ENCODE measurements at regions not wholly inside any gene's neighbourhood (a gene's known extent, or its start where the extent isn't known, plus 50 kb on each side); places are given as distances from the start of the nearest gene placed in this dataset.
"Not testable (repeated sequence)": the region's sequence is repeated elsewhere in the genome, so short reads cannot be mapped to it uniquely, and the experiment has no call there.

- no peak for DNase-seq
These were observed 90.6 kb downstream of the CRYGS start for GRCh38 chr3:186453531-186453930.

- DNase-seq, result no peak
These were observed 90.5 kb upstream of the DGKG start for GRCh38 chr3:186452517-186452916.

GRCh38 chr3:186451371-186451770 is 89.3 kb upstream of the DGKG start:
- DNase-seq, result no peak

DNA sequence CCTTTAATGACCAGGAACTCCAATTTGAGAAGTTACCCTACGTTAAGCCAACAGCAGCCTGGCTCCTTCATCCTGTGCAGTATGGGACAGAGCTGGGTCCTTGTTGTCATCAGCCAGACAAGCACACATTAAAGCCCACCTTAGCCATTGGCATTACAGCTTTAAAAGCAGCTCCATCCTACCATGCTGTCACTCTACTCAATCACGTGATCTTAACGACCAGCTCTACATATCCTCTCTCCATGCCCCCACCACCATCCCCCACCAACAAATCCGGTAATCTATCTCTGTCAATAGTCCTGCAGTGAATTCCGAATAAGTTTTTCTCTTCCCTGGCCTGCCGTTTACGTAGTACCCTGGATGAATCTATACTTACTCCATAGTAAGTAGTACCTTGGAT is 82.9 kb upstream of the DGKG start:
- no peak for DNase-seq

DNA sequence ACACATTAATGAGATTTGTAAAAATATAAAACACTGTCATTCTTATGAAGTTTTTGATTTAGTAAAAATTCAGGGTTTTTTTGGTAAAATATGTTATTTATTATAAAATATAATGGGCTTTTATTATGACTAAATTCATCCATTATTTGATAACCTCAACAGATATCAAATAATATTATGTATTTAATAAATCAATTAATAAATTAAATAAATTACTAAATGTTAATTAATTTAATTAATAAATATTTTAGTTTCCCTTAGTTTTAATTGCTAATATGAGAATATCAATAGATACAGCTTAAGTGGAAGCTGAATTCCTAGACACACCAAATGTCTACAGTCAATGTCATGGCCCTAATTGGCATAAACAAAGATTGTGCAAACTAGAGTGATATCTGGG is 82.3 kb upstream of the DGKG start:
- no peak for DNase-seq

DNA sequence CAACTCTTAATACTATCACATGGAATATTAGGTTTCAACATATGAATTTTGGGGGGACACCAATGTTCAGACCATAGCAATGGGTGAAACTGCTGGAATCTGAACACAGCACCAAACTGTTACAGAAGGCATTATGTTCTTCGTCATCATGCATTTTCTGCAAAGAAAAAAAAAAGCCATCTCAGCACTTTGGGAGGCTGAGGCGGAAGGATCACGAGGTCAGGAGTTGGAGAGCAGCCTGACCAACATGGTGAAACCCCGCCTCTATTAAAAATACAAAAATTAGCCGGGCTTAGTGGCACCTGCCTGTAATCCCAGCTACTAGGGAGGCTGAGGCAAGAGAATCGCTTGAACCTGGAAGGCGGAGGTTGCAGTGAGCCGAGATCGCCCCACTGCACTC is 80.9 kb upstream of the DGKG start:
- DNase-seq, result not testable (repeated sequence)

DNA sequence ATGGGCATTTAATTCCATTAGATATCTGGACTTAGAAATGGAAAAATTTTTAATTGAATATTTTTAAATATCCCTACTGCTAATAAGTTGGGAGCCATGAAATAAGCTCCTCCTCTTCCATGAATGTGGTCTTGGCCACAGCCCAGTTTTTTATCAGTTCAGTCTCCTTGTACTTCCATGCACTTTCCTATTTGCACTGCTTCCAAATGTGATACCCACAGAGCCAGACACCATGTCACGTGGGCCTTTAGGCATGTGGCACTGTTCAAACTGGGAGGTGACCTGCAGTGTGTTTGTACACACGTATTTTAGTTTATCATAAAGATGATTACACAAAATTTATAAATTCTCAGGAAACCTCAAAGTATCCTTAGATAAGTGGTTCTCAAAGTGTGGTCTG is 80.1 kb upstream of the DGKG start:
- DNase-seq, result no peak

DNA sequence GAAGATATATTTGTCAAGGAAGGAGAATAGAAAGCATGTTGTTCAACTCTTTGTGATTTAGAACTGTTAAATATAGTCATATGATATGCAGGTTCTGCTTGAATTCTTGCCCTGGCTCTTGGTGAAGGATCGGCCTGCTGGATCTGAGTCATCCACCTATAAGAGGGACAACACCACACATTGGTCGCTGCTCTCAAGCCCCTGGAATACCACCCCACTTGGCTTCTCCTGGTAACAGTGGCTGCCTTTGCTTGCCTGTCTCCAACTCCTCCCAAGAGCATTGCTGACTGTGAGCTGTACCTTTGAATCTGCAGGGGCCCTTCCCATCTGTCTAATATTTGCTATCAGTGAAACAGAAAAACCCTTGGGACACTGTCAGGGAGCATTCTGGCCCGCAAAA is 78.9 kb upstream of the DGKG start:
- no peak for DNase-seq

- DNase-seq, result no peak
These were observed 77.7 kb upstream of the DGKG start for GRCh38 chr3:186439725-186440124.

- not testable (repeated sequence) for DNase-seq
These were observed 73.3 kb upstream of the DGKG start for GRCh38 chr3:186435332-186435731.

- DNase-seq, result no peak
These were observed 71.1 kb upstream of the DGKG start for GRCh38 chr3:186432944-186433732.

DNA sequence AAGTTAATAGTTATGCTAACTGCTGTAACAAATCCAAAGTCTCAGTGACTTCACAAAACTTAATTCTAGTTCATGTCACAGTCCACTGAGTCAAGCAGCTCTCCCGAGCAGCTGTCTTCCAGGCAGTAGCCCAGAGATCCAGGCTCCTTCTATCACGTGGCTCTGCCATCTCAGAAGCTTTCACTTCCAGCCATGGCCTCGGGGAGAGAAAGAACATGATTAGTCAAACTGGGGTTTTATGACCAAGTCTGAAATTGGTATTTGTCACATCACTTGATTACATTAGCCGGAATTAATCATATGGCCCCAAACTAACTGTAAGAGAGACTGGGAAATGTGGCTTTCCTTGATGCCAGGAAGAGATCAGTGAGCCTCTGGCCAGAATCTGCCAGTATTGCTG is 70.2 kb upstream of the DGKG start:
- DNase-seq, result no peak

DNA sequence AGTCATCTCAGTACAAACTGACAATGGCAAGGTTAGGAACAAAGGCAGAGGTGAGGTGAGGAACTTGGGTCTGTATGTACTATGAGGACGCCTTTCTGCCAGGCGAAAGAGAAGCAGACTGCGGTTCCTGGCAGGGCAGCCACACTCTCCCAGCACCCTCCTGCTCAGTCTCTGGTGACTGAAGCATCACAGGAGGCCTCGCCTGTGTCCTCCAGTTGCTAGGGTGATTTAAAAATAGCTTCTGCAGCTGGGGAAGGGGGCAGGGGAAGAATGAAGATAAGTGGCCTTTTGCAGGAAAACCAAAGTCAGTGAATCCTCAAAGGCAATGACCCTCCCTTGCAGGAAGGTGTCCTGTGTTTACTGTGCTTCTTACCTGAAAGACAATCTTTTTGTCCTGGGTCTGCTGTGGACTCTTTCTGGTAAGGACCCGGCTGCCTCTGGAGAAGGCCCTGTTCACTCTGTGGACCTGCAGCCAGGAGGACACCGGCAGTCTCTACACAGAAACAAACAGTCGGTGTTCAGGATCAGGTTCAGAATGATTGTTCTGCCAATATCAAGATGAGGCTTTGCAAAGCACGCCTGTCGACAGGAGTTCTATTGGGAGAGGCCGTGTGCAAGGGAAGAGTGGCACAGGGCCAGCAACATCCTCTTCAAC is 65.7 kb upstream of the DGKG start:
- no peak for DNase-seq

DNA sequence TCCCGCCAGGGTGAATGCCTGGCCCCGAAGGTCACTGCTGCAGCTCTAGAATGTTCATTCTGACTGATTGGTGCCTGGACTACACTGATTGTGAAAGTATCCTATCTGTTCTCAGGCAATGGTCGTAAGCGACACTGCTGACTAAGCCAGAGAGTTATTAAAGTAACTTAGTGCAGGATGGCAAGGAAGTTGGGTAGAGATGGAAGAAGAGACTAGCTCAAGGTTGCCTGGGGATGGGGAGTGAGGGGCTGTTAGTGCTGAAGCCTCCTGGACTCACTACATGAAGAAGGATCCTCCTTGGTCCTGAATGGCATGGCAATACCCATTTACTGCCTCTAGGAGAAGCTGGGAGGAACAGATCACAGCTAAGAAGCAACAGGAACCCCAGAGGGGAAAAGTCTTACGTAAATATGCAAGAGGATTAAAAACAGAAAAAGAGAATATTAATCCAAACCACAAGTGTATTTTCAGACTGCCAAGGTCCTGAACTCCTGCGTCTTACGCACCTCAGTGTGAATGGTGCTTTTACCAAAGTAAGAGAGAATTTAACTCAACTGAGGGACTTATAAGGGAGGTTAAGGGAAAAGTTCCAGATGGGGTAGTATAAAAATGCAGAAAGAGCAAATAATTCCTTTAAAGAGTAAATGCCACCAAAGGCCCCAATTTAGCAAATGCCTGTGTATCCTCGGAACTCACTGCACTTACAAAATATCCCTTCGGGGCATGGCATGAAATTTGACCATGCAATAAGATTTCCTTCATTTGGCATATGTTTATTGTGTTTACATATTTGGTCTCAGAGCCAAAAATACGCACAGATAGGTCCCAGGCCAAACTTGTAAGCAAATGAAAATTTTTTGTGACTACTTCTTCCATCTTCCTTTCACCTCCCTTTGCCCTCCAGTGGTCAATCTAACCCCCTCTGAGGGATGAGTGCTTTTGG is 64.0 kb upstream of the DGKG start:
- peak; percentile 43 to 68 for DNase-seq

DNA sequence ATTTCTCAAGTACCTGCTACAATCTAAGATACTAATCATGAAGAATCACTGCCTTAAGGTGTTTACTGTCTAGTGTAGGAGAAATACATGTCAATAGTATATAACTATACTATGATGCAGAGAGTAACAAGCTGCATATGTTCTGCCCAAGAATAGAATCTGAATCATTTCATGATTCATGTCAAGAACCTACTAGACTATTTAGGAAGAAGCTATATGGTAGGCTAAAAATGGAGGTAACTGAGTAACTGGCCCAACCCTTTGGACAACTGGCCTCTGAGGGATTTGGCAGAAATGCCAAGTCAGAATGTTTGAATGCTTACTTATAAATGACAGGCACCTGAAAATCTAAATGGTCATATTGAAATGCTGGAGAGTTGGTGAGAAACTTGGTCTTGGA is 59.9 kb upstream of the DGKG start:
- no peak for DNase-seq

DNA sequence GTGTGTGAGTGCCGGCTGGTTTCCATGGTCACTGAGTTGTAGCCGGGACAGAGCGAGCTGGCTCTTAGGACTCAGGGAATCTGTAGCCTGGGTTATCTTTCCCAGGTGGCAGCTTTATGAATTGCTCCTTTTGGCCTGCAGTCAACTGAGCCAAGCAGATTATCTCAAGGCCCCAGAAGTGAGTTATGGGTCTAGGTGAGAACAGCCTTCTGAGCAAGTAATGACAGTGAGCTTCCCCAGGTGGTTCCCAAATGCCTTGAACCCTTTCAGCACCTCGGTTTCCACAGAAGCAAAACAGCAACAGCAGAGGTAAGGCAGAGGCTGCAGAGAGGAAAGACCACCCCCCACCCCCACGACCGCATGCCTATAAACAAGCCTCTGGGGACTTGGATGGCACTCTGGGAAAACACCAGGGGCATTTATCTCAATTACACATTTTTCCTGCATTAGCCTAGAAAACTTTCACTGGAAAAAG is 56.7 kb upstream of the DGKG start:
- no peak for DNase-seq

GRCh38 chr3:186417791-186418190 is 55.8 kb upstream of the DGKG start:
- no peak for DNase-seq

DNA sequence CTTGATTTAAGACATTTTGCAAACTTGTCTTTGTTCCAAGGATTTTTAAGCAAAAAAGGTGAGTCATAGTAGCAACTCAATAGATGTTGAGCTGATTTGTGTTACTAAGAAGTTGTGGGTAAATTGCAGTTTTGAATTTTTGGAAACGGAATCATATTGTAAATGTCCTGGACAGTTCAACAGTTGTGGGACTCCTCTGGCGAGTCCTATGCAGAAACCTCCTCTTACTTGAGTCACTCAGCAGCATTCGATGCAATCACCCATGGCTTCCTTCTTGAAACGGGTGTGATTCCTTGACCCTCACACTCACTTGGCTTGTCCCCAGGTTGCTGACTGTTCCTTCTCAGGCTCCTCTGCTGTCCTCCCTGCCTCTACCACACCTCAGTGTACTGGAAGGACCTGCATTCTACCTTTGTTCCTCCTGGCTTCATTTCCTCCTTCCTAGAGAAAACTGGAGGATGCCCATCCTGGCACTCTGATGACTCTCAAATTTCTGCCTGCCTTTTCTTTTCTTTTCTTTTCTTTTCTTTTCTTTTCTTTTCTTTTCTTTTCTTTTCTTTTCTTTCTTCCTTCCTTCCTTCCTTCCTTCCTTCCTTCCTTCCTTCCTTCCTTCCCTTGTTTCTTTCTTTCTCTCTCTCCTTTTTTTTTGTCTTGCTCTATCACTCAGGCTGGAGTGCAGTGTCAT is 52.8 kb upstream of the DGKG start:
- DNase-seq, result no peak

DNA sequence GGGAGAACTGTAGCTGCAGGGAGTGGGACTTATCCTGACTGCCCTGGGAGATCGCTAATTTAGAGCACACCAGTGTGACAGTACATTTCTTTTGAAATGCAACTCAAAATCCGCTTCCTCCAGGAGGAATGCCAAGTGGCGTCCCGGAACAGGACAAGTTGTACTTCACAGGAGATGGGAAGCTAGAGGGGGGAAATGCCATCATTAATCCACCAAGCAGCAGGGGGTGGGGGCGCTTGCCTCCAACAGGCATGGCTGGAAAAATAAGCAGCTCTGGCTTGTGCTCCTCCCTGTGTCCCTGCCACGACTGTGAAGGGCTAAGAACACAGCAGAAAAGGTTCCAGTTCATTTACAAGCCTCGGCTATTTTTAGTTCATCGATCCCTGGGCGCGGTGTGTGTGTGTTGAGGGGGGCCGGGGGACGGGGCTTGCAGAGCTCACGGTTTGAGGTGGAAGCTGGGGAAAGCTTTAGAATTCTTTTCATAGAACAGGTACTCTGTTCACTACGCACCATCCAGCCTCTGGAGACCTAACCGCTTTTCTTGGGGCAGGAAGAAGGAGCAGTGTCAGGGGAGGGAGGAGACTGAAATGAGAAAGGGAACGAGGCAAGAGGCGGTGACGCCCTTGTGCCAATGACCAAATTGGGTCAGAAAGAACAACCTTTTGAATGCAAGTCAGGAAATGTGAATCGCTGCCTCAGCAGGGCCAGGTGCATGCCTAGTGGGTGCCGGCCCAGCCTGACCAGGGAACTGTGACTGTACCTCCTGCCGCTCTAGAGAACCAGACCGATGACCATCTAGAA is 51.8 kb upstream of the DGKG start:
- DNase-seq, result peak in 1 of 2 experiments; percentile 23

DNA sequence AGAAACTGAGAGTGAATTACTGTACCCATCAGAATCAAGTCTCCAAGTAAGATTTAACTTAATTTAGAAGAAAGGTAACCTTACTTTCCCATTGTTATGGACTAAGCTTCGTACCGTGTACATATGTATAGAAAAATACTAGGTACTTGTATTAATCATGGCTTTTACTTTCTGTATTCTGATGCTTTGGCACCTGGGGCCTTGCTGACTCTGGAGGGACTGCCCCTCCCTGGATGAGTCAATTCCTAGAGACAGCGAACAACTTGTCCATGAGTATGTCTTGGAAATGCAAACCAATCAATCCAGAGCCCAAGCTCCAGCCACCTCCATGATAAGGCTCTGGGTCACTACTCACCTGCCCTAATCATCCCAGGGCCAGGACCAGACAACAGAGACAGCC is 50.0 kb upstream of the DGKG start:
- no peak for DNase-seq

All from Kasumi-1 (cell line).